GM12872 (cell line): ENCODE measurements at regions not wholly inside any gene's neighbourhood (a gene's known extent, or its start where the extent isn't known, plus 50 kb on each side); places are given as distances from the start of the nearest gene placed in this dataset.

Experiments used
- CTCF ChIP-seq: IDR thresholded peaks from 3 replicates; pipeline ENCODE4 v1.5.1; 2011; ENCODE audit warnings: low read depth, mild to moderate bottlenecking, low read length, moderate library complexity; ENCODE audit not compliant: insufficient read depth

DNA sequence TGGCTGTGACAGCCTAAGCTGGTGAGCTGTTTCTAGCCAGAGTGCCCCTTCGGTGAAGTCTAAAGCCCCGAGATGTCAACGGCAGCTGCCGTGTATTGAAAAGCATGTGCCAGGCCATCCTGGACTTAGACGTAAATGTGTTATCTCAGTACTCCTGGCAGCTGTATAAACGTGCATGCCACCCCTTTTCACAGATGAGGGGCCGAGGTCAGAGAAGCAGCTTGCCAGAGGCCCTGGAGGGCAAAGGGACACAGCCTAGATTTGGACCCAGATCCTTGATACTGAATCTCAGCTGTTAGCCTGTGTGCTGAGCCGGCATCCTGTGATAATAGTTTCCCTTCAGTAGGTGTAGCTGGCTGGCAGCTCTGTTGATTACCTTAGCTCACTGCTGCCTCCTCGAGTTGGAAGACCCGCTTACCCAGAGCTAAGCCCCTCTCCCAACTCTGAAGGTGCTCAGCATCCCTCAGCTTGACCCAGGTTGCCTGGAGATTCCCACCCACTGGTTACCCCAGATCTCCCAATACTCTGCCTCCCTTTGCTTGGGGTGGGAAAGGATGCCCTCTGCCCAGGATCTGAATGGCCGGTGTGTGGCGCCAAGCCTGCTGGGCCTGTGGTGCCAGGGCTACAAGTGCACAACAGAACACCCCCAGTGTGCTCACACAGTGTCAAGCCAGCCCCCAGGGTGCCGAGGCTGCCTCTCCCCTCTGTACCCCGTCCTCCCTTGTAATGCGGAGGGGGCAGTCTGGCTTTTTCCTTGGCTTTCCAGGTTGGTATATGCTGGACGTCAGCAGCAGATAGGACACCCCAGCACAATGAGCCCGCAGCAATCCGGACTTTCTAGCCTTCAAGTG, 59.8 kb upstream of the WNT7B start:
- 0 out of 3 replicates have a peak, but pooled peaks have one; percentile 34 for TF ChIP-seq CTCF

GRCh38 chr22:46038174-46038487, 61.2 kb upstream of the WNT7B start:
- TF ChIP-seq CTCF, result no peak

GRCh38 chr22:46038516-46039430, 61.8 kb upstream of the WNT7B start:
- TF ChIP-seq CTCF, result no peak

DNA sequence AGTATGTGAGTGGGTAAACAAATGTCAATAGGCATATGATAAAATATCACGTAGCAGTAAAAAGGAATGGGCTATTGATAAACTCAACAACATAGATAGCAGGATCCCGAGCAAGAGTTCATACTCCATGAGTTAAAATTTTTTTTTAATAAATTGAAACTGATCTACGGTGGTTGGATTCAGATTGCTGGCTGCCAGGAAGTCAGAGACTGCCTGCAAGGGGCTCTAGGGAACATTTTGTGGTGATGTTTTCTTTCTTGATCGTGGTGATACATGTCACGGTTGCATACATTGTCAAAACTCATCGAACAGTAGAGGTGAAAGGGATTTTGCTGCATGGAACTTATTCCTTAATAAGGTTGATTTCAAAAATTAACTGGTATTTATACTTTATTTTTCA, 62.6 kb upstream of the WNT7B start:
- TF ChIP-seq CTCF, result no peak

DNA sequence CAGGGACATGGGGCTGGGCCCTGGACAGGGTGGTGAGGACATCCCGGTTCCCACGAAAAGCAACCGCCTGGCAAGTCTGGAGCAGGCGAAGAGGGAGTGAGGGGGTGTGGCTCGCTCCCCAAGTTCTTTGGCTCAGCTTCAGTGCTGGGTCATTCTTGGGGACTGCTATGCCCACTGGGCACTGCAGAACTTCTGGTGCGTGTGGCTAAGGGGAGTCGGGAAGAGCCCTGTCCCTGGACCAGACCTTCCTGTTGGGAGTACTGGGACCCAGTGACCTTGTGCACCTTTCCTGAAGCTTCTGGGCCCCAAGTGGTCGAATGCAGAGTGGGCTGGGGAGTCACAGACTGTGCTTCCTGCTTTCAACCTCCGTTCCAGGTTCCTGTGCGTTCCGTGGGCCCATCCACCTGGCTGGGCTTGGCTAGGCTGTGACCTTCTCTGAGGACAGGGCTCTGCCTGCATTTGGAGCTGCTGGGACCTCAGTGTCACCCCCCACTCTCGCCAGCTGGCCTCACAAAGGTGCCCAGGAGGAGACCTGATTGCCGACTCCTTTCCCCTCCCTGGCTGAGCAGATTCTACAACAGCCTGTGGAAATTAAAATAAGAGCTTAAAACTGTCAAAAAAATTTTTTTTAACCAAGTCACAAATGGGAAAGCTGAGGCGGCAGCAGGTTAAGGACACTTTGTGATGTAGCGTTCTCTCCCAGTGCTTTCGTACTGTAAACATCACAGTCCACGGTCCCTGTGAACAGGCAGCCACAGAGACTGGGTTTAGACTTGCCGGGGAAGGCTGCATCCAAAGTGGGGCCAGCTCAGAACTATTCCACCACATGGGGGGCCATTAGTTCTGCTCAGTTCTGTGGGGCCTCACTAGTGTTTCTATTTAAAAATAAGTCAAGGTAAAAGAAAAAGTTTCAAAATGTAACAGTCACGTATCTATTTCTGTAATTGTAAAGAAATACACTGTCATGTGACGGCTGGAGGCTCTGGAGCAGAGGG, 63.8 kb upstream of the WNT7B start:
- TF ChIP-seq CTCF, result no peak

GRCh38 chr22:46041642-46042041, 64.7 kb upstream of the WNT7B start:
- TF ChIP-seq CTCF, result no peak
